ENCODE measurements at regions not wholly inside any gene's neighbourhood (a gene's known extent, or its start where the extent isn't known, plus 50 kb on each side); places are given as distances from the start of the nearest gene placed in this dataset.
"Not testable (repeated sequence)": the region's sequence is repeated elsewhere in the genome, so short reads cannot be mapped to it uniquely, and the experiment has no call there.

DNA sequence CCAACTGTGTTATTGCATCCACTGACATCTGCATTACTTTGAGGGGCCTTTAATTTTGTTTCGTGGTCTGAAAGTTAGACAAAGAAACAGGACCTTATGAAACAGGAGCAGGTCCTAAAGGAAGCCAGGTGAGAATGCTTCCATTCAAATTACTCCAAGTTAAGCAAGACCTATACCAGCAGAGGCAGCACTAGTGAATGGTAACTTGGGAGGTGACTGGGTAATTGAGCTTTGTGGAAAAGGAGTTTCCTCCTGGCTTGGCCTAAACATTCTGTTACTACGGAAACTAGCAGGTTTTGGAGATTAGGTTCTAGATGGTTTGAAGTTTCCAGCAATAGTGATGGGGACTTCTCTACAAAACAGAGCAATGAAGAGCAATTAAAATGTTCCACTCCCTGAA lies 173.5 kb downstream of the NKX6-1 start:
- no peak for DNase-seq (ENCODE audit: low read depth)
- TF ChIP-seq, protein P1, sequence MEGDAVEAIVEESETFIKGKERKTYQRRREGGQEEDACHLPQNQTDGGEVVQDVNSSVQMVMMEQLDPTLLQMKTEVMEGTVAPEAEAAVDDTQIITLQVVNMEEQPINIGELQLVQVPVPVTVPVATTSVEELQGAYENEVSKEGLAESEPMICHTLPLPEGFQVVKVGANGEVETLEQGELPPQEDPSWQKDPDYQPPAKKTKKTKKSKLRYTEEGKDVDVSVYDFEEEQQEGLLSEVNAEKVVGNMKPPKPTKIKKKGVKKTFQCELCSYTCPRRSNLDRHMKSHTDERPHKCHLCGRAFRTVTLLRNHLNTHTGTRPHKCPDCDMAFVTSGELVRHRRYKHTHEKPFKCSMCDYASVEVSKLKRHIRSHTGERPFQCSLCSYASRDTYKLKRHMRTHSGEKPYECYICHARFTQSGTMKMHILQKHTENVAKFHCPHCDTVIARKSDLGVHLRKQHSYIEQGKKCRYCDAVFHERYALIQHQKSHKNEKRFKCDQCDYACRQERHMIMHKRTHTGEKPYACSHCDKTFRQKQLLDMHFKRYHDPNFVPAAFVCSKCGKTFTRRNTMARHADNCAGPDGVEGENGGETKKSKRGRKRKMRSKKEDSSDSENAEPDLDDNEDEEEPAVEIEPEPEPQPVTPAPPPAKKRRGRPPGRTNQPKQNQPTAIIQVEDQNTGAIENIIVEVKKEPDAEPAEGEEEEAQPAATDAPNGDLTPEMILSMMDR (conservative IDR thresholded peaks at IDR 0.05; ENCODE audit: low read depth, low read length): no peak
- H3K4me3 ChIP-seq (ENCODE audit: low read depth, low read length): no peak overlapping the region

DNA sequence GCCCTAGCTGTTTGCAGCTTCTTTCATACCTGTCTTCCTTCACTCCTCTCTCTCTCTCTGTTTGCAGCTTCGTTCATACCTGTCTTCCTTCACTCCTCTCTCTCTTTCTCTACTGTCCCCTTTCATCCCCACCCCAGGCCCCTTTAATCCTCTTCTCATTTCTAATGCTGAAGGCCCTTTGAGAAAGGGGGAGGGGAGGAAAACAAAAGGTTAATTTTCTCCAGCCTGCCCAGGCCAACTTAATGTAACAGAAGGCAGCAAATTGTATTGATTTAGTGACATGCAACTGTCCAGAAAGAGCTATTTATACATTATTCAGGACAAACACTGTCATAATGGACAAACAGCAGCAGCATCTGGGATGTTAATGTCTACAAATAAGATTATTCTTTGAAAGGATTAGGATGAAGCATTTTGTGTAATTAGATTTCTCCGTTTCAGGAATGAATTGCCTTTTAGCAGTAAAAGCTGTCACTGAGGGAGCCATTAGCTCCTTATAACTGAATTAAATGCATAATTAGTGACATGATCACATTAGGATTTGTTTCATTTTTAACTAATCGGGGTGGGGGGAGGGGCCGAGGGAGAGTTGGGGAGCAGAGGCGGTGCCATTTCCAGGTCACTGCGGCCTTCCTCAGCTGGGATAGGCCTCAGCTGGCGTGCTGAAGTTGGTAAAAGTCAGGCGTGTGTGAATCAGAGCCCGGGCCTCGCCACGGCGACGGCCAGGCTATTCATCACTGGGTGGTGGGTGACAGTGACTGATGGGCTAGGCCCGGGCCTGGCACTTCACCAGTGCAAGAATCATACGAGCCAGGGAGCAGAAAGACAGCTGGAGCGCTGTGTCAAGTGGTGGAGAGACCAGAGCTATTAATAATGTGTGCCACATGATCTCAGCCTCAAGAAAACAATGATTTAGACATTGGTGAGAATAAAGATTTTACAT lies 174.5 kb downstream of the NKX6-1 start:
- DNase-seq (ENCODE audit: low read depth): no peak
- H3K4me3 ChIP-seq (ENCODE audit: low read depth, low read length): no peak overlapping the region
- TF ChIP-seq, protein P1 (conservative IDR thresholded peaks at IDR 0.05; ENCODE audit: low read depth, low read length): no peak

DNA sequence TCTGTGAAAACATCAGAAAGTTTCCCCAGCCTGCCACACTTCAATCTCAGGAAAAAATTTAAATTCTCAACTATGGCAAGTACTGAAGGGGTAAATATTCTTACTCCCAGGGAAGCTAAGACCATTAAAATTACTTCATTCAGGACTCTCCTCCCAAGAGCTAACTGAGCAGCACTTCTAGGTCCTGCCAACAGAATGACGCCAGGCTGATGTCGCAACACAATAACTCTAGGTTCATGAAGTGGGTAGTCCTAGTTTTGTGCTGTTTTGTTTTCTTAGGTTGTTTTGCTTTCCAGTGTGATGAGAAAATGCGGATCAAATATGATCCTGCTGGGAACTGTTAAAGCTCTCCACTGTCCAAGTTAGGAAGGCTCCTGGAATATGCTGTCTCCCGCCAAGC lies 180.0 kb downstream of the NKX6-1 start:
- peak; percentile 54 for DNase-seq (ENCODE audit: low read depth)
- no peak overlapping the region for H3K4me3 ChIP-seq (ENCODE audit: low read depth, low read length)
- TF ChIP-seq, protein P1 (conservative IDR thresholded peaks at IDR 0.05; ENCODE audit: low read depth, low read length): no peak

DNA sequence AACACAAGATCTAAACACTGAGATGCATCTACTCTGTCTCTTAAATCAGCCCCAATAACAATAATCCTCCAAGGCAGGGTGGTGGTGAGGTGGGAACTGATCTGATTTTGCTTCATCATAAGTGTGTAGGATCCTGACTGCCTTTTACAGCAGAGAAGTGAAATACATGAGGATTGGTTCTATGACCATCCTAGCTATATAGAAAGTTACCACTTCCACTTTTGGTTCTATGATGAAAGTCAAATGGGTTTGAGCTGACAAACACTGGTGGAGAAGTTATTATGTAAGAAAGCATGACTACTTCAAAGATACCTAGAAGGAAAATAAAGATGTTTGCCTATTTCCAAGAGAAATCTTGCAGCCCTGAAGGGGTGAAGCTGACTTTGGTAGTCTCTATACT lies 181.6 kb downstream of the NKX6-1 start:
- H3K4me3 ChIP-seq (ENCODE audit: low read depth, low read length): no peak overlapping the region
- no peak for DNase-seq (ENCODE audit: low read depth)
- TF ChIP-seq, protein P1 (conservative IDR thresholded peaks at IDR 0.05; ENCODE audit: low read depth, low read length): no peak

DNA sequence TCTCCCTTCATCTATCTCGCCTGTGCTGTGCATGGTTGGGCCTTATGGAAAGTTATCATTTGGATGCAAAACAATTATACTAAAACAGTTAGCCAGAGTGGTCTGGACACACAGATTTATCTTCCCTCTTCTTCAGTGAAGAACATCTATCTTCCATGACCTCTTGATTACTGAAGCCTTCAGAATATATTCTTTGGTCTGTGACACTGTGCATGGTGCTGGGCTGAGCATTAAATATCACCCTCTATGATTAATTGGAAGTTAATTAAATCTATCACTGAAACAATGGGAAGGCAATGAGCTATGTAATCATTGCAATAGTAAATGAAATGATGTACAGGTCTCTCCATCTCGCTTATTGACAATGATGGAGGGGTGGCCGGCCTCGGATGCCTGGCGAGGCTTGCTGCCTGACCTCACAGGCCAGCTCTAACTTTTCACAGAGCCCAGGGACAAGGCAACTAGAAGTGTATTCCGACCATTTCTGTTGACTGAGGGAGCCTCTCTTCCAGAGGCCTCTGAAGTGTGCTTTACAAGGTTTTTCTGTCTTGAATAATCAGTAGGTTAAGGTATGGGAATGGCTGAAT lies 186.6 kb downstream of the NKX6-1 start:
- no peak for DNase-seq (ENCODE audit: low read depth)
- H3K4me3 ChIP-seq (ENCODE audit: low read depth, low read length): no peak overlapping the region
- TF ChIP-seq, protein P1 (conservative IDR thresholded peaks at IDR 0.05; ENCODE audit: low read depth, low read length): no peak

DNA sequence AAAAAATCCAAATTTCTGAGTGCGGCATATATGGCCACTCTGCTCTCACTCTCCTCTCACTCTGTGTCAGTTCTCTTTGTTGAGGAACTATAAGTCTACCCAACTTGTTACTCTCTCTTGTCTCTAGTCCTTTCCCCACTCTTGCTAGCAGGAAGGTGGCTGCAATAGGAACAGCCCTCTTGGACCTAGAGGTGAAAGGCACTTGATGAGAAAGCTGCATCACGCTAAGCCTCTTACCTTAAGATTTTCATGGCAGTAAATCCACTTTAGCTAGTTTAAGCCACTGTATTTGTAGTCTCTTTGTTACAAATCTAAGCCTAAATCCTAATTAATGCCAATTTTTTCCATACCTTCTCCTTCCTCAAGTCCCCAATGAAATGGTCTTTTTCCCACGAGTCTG lies 189.9 kb downstream of the NKX6-1 start:
- no peak for DNase-seq (ENCODE audit: low read depth)
- H3K4me3 ChIP-seq (ENCODE audit: low read depth, low read length): no peak overlapping the region
- TF ChIP-seq, protein P1 (conservative IDR thresholded peaks at IDR 0.05; ENCODE audit: low read depth, low read length): no peak

DNA sequence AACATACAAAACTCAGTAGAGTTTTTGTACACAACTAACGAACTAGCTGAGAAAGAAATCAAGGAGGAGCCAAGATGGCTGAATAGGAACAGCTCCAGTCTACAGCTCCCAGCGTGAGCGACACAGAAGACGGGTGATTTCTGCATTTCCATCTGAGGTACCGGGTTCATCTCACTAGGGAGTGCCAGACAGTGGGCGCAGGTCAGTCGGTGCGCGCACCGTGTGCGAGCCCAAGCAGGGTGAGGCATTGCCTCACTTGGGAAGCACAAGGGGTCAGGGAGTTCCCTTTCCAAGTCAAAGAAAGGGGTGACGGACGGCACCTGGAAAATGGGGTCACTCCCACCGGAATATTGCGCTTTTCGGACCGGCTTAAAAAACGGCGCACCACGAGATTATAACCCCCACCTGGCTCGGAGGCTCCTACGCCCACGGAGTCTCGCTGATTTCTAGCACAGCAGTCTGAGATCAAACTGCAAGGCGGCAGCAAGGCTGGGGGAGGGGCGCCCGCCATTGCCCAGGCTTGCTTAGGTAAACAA lies 200.3 kb downstream of the NKX6-1 start:
- H3K4me3 ChIP-seq (ENCODE audit: low read depth, low read length); DNase-seq (ENCODE audit: low read depth): not testable (repeated sequence)

All from epithelial cell of proximal tubule (primary cell).